IPS-18c (cell line): ENCODE measurements at regions not wholly inside any gene's neighbourhood (a gene's known extent, or its start where the extent isn't known, plus 50 kb on each side); places are given as distances from the start of the nearest gene placed in this dataset.

Experiments used
- H3K4me3 ChIP-seq: 2 replicates; pipeline ENCODE4 v1.7.0; 2013; ENCODE audit warnings: low read depth, mild to moderate bottlenecking, low read length, moderate library complexity; ENCODE audit not compliant: insufficient read depth
- H3K9me3 ChIP-seq: one replicate; pipeline ENCODE4 v1.6.1; 2013; ENCODE audit warnings: mild to moderate bottlenecking, low read length, moderate library complexity; ENCODE audit not compliant: control insufficient read depth, insufficient read depth

DNA sequence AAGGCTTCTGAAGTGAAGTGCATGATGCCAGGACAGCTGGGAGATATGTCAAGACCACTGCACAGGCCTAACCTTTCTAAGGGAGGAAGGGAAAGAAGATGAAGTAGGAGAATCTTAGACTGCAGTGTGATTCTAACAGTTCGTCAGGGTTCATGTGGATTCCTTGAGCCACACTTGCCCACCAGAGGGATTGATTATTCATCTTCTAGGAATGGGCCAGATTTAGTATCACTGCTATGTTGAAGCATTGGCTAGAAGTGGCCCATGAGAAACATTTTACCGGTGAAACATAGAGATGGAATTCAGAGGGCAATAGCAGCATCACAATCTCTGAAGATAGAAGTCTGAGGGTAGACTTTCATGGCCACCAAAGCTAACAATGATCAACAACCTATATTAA is 550.8 kb upstream of the SLITRK1 start:
- Histone ChIP-seq H3K4me3 (no peak overlapping the region), H3K9me3 (no peaks in the 10 kb centered on the region)

DNA sequence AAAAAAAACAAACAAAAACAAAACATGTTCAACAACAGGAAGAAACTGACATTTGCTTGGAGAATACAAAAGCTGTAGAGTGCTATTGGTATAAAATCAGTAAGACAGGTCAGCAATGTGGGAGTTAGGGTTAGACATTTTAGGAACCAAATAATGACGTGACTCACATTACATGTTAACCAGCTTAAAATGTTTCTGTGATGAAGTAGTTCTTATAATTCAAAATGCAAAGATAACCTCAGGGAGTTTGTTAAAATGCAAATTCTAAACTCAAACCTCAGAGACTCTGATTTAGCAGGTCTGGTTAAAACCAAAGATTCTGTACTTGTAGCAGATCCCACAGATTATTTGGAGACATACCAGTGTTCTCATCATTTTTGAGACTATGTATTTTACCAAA is 549.4 kb upstream of the SLITRK1 start:
- H3K9me3 ChIP-seq = no peaks in the 10 kb centered on the region
- H3K4me3 ChIP-seq = no peak overlapping the region

DNA sequence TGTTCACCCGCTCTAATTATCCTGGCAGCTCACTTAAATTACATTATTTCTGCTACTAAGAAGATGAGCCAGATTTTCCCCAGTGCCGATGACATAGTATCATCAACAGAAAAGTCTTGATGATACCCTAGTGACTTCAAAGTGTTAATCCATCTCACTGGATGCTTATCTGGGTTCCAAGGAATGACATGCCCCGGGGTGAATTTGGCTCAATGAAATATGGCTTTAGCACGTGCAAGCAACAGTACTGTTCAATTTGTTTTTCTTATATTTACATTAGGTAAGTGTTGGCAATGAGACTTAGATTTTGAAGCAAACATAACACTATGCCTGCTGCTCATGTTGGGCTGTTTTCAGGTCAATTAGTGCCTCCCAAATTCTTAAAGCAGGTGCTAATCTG is 548.2 kb upstream of the SLITRK1 start:
- Histone ChIP-seq H3K9me3 (no peaks in the 10 kb centered on the region), H3K4me3 (no peak overlapping the region)

DNA sequence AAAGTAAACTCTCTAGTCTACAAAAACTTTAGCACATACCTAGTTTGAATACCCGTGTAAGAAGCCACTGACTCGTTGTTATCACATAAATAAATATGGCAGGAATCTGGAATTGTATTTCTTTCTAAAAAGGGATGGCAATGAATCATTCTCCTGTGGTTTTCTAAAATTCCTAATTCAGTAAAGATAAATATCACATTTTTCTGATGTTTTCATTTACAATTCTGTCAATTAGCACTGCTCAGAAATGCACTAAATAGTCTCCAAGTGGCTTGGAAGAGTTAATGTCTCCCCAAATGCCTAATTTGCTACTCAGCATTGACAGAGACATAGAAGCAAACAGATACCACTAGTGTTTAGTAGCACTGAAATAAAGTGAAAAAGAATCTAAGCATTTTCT is 547.7 kb upstream of the SLITRK1 start:
- Histone ChIP-seq H3K4me3 (no peak overlapping the region), H3K9me3 (no peaks in the 10 kb centered on the region)

DNA sequence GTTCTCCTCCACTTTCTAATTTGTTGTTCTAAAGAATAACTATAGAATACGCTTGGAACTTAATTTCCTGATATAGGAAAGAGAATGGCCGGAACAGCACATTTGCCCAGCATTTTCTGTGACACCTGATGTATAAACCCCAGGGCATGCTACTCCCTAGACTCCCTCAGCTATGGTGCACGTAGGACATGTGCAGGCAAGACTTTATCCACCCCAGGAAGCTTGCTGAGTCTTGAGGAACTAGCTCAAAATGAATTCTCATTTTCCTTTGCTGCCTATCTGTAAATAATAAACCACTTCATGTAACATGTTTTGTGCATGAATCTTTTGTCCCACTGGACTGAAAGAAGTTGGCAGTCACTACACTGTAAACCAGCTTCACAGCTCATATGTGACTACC is 535.8 kb upstream of the SLITRK1 start:
- no peaks in the 10 kb centered on the region for H3K9me3 ChIP-seq
- no peak overlapping the region for H3K4me3 ChIP-seq

DNA sequence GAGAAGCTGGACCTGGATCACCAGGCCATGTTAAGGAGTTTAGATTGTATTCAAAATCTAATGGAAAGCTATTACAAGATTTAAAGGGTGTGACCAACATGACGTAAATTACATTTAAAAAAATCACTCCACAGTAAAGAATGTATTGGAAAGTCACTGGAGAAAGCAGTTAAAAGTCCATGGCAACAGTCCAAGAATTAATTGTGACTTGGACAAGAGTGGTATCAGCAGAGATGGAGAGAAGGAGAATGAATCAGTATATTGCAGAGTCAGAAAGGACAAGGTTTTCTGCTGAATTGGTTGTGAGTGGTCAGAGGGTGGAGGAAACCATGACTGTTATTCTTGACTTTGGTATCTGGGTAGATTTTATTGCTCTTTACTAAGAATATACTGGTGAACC is 535.1 kb upstream of the SLITRK1 start:
- H3K9me3 ChIP-seq = no peaks in the 10 kb centered on the region
- no peak overlapping the region for H3K4me3 ChIP-seq

DNA sequence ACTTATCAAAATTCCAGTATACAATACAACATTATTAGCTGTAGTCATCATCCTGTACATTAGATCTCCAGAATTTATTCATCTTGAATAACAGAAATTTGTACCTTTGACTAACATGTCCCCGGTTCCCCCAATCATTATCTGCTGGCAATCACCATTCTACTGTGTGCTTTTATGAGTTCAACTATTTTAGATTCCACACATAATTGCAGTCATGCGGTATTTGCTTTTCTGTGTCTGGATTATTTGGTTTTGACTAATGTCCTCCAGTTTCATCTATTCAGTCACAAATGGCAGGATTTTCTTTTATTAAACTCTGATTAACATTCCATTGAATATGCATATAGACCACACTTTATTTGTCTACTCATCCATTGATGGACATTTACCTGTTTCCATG is 530.7 kb upstream of the SLITRK1 start:
- no peaks in the 10 kb centered on the region for H3K9me3 ChIP-seq

DNA sequence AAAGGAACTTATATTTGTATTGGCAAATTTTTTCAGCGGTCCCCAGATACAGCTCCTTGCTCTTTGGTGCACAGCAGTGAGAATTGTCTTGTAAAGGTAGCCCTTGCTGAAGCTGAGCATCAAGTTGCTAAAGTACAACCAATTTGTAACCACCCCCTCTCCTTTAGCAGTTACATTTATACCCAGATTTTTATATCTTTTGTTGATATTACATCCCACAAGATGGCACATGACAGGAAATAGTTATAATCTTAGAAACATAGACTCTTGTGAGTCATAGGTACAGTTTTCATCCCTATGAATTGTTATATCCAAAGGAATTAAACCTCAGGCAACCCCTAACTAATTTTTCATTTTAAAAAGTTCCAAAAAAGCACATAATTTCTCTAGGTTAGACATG is 523.0 kb upstream of the SLITRK1 start:
- H3K9me3 ChIP-seq = no peaks in the 10 kb centered on the region
- no peak overlapping the region for H3K4me3 ChIP-seq

More for the DNA sequence above, 530.7 kb upstream of the SLITRK1 start:
- H3K4me3 ChIP-seq = no peak overlapping the region

DNA sequence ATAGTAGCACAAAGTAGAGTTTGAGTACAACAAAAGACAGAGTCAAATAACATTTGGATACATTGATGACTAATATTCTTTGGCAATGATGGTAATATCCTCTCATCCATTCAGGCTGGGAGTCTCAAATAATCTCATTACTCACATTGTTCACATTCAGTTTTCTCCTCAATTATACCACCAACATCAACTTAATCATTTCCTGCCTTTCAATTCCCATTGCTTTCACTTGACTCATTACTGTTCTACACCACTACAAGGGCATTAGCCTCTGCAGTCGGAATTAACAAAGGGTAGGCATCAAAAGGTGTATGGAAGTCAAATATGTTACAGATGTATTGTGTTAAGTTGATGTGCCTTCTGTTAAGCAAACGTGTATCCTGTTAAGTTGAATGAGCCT is 518.4 kb upstream of the SLITRK1 start:
- peaks cover 5% of the 10 kb centered on the region for H3K9me3 ChIP-seq
- H3K4me3 ChIP-seq = no peak overlapping the region

DNA sequence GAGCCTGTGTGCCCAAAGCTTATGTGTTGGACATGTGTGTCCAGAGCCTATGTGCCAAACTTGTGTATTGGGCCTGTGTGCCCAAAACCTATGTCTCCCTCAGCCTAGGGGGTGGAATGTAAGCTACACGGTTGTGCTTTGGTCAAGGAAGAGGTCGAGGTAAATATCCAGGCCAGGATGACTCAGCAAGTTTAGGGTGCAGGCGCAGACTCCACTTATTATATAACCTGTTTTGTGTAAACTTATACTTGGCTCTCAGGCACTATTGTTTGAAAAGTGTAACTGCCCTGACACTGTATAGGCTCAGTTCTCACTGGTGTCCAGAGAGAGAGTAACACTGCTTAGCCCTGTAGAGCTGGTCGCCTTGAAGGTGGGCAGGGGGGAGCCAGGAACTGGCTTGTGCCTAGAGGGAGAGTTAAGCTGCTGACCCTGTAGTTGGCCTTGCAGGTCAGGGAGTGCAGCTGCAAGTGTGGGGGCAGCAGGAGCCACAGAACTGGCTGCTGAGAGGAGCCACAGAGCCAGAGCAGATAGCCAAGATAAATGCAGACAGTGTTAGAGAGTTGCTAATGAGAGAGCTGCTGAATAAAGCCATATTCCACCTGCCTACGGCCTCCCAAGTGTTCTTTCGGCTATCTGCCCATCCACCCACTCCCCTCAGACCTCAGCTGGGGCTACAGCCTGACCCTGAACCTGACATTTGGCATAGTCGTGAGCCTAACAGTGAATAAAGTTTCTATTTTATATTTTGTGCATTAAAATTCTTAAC is 517.2 kb upstream of the SLITRK1 start:
- H3K4me3 ChIP-seq = no peak overlapping the region

DNA sequence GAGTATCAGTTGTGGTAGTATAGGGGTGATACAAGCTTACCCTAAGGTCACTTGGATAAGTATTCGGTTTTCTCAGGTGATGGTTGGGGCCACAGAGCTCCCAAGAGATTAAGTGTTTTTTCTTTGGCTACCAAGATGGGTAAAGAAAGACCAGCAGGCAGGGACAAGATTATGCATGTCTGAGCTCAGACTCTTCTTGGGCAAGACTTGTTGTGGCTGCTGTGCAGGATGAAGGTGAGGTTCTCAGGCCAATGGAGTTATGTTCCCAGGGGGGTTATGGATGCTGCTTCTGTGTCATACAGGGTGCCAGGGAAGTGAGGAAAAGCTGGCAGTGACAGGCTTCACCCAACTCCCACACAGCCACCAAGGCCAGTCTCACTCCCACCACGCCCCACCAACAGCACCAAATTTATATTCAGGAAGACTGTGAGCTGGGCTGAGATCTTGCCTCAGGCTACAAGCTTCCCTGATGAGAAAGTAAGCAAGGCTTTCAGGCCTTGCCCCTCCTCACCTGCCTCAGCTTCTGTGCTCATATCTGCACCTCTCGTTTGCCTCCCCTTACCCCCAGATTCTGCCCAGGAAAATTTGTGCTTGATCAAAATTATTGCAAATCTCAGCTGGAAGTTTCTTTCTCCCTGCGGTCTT is 511.8 kb upstream of the SLITRK1 start:
- Histone ChIP-seq H3K9me3 (peaks cover 4% of the 10 kb centered on the region), H3K4me3 (no peak overlapping the region)

More for the DNA sequence above, 517.2 kb upstream of the SLITRK1 start:
- H3K9me3 ChIP-seq = peaks cover 5% of the 10 kb centered on the region

DNA sequence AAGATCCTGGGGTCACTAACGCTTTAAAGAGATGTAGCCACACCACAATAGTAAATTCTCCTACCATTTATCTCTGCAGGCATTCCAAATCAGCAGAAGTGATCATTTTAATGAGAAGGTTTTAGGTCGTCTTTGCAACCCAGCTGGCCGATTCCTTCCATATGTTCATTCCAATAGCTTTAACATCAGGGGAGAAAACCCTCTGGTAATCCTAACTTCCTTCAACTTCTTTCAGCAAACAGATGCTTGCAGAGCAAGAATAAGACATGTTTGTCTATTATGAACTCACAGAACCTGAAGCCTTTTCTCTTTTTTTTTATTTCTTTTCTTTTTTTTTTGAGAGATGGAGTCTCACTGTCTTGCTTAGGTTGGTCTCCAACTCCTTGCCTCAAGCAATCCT is 498.6 kb upstream of the SLITRK1 start:
- Histone ChIP-seq H3K9me3 (no peaks in the 10 kb centered on the region), H3K4me3 (no peak overlapping the region)

DNA sequence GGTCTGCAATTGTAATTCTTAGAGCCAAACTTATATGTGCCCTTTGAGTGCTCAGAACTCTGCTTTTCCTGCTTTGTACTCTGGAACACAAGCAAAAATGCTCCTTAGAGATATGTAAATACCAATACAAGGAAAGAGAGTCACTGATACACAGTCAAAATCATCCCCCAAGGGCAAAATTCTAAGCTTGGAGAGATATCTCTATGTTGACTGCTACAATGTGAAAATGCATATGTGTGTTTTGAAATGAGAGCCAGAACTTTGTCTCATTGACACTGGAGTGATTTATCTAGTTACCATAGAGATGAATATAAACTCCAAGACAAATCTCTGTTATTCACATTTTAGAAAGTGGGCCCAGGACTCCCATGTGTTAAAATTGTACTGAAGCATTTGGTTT is 494.8 kb upstream of the SLITRK1 start:
- no peaks in the 10 kb centered on the region for H3K9me3 ChIP-seq
- no peak overlapping the region for H3K4me3 ChIP-seq

DNA sequence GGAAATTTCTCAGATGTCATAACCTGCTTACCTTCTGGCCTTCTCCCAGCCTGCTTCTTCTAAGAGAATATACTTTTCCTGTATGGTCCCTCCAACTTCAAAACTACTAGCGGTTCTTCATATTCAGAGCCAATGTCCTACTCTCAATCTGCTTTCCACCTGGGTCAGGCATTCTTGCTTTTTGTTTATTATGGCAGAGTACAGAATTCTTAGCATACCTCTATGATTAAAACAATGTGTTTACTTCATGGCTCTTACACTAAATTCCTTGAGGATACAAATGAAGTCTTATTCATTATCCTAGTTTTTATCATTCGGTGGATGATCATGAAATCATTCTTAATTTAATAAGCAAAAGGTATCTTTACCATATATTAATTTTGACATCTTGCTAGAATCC is 484.2 kb upstream of the SLITRK1 start:
- no peak overlapping the region for H3K4me3 ChIP-seq
- no peaks in the 10 kb centered on the region for H3K9me3 ChIP-seq

DNA sequence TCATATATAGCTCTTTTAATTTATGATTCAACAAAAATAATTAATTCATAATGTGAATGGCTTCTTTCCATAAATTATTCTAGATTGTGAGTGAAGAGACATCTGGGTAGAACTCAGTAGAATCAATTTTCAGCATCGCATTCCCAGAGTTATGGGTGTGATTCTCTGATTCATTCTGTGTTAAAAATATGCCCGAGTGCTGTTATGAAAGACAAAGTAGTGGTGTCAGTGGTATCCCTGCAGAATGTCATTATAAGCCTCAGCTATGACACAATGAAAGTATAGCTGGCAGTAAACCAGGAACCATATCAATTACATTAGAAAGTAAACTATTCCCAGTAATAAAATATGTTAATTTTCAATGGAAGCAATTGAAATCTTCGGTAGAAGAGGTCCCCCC is 480.5 kb upstream of the SLITRK1 start:
- Histone ChIP-seq H3K4me3 (no peak overlapping the region), H3K9me3 (no peaks in the 10 kb centered on the region)

DNA sequence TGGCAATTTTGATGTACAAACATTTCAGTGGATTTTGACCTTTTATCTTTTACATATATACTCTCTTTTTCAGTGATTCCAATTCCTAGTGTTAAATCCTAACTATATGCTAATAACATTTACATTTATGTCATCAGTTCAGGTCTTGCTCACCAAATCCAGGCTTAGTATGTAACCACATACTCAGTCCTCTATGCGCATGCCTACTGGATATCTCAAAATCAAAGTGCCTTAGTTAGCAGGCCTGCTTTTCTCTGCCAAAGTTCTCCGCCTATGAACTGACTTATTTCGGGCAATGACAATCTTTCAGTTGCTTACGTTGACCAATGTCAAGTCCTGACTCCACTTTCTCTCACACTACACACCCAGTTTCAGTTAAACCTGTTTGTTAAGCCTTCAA is 478.5 kb upstream of the SLITRK1 start:
- Histone ChIP-seq H3K9me3 (no peaks in the 10 kb centered on the region), H3K4me3 (no peak overlapping the region)

DNA sequence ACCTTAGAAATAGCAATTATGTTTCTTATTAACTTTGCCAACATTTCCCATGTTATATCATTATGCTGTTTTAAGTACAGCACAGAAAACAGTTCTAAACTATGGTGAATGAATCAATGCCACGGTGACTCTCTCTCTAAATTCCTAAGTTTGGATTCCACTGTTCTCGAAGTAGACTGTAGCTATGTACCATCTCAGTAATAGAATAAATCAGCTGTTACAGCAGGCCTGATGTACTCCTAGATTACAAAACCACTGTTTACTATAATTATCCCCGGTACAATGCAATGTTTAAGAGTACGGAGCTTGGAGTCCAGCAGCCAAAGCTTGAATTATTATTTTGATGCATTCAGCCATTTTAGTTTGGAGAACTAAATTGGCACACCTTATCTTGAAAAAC is 476.3 kb upstream of the SLITRK1 start:
- H3K9me3 ChIP-seq = no peaks in the 10 kb centered on the region
- no peak overlapping the region for H3K4me3 ChIP-seq

DNA sequence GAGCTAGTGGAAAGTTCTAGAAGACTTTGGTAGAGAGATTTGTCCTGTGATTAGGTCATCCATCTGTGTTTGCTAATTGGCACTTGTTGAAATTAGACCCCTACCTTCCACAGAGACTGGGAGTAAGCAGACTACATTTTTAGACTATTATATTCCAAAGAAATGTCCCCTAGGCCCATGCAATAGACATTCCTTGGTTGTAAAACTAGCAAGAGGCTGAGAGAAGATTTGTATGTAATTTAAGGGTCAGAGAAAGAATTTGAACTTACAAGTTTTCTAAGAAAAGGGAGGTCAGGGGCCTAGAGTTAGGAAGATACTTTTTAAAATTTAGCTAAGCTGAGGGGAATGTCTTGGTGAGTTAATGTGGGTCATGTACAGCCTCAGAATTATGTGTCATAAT is 470.7 kb upstream of the SLITRK1 start:
- no peaks in the 10 kb centered on the region for H3K9me3 ChIP-seq
- H3K4me3 ChIP-seq = no peak overlapping the region

DNA sequence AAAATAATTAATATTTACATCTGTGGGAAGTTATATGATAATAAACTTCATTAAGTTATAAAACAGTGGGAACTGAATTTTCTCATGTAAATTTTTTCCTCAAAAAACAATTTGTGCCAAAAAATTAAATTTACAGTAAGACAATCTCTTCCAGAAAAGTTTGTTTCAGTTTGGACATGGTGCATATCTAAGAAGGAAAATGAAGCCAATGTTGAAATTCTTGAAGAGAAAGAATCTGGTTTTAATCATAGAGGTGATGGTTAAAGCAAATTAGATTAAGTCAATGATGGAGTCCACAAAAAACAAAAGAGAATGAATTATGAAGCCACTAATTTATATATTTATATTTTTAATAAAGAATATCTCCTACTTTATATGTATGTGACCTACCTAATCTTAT is 457.2 kb upstream of the SLITRK1 start:
- H3K9me3 ChIP-seq = no peaks in the 10 kb centered on the region
- H3K4me3 ChIP-seq = no peak overlapping the region
